C4-2B (cell line): ENCODE measurements at regions not wholly inside any gene's neighbourhood (a gene's known extent, or its start where the extent isn't known, plus 50 kb on each side); places are given as distances from the start of the nearest gene placed in this dataset.
A peak's percentile ranks its signal among the peaks of the same experiment; 100 is the strongest.

Experiments
- H3K27ac ChIP-seq: fragments of 450-650 bp; 2 replicates; pipeline ENCODE4 v1.5.1; 2017
- CTCF ChIP-seq: fragments of 450-650 bp; conservative IDR thresholded peaks from 2 replicates; pipeline ENCODE4 v1.5.1; 2017; ENCODE audit warnings: mild to moderate bottlenecking
- ZFX ChIP-seq: fragments of 450-650 bp; IDR thresholded peaks from 2 replicates; pipeline ENCODE4 v1.6.1; 2017

- H3K27ac ChIP-seq = no peak overlapping the region
- TF ChIP-seq CTCF (no peak), ZFX (no peak)
Observed at GRCh38 chr15:38698254-38698653, 133.6 kb upstream of the RASGRP1 start.

GRCh38 chr15:38699633-38700230, 135.1 kb upstream of the RASGRP1 start:
- TF ChIP-seq ZFX (no peak), CTCF (peak; percentile 95)
- no peak overlapping the region for H3K27ac ChIP-seq

GRCh38 chr15:38701149-38701548, 136.5 kb upstream of the RASGRP1 start:
- TF ChIP-seq ZFX (no peak), CTCF (no peak)
- H3K27ac ChIP-seq = no peak overlapping the region

GRCh38 chr15:38702178-38702912, 137.7 kb upstream of the RASGRP1 start:
- peak overlapping the region; percentile 74 for H3K27ac ChIP-seq
- TF ChIP-seq CTCF (no peak), ZFX (no peak)

GRCh38 chr15:38705436-38706219, 141.0 kb upstream of the RASGRP1 start:
- 0 out of 2 replicates have a peak overlapping the region, but pooled peaks have one; percentile 12 for H3K27ac ChIP-seq
- TF ChIP-seq ZFX (no peak), CTCF (no peak)

GRCh38 chr15:38706956-38707355, 142.3 kb upstream of the RASGRP1 start:
- TF ChIP-seq ZFX = no peak
- TF ChIP-seq CTCF = no peak
- no peak overlapping the region for H3K27ac ChIP-seq
